ENCODE measurements at regions not wholly inside any gene's neighbourhood (a gene's known extent, or its start where the extent isn't known, plus 50 kb on each side); places are given as distances from the start of the nearest gene placed in this dataset.
"Not testable (repeated sequence)": the region's sequence is repeated elsewhere in the genome, so short reads cannot be mapped to it uniquely, and the experiment has no call there.

- TF ChIP-seq CTCF (IDR thresholded peaks at IDR 0.05) (no peak), POLR2AphosphoS5 (IDR thresholded peaks at IDR 0.05) (no peak), EP300 (IDR thresholded peaks at IDR 0.05) (no peak), POLR2A (IDR thresholded peaks at IDR 0.05) (no peak)
- H3K36me3 ChIP-seq: no peaks in the 10 kb centered on the region
- H3K27ac ChIP-seq: no peak overlapping the region
- DNase-seq (no peak), ATAC-seq (ENCODE audit: low FRiP score in 2 of 2) (no peak)
- H3K4me3 ChIP-seq: no peak overlapping the region
- no peaks in the 10 kb centered on the region for H3K27me3 ChIP-seq
- H3K9me3 ChIP-seq: no peaks in the 10 kb centered on the region
- H3K4me1 ChIP-seq: no peaks in the 10 kb centered on the region
- WGBS, 2 donors: 67 to 74% methylated on average over 1 of the region's 1 CpG
Observed at GRCh38 chr4:141469392-141469791, 167.0 kb upstream of the IL15 start.

GRCh38 chr4:141473026-141473540 lies 163.3 kb upstream of the IL15 start:
- ATAC-seq (ENCODE audit: low FRiP score in 2 of 2) (no peak), DNase-seq (no peak)
- TF ChIP-seq CTCF (IDR thresholded peaks at IDR 0.05): no peak
- TF ChIP-seq POLR2AphosphoS5 (IDR thresholded peaks at IDR 0.05): no peak
- no peak for TF ChIP-seq POLR2A (IDR thresholded peaks at IDR 0.05)
- TF ChIP-seq EP300 (IDR thresholded peaks at IDR 0.05): no peak
- H3K4me1 ChIP-seq: no peaks in the 10 kb centered on the region
- H3K27ac ChIP-seq: no peak overlapping the region
- H3K36me3 ChIP-seq: no peaks in the 10 kb centered on the region
- no peak overlapping the region for H3K4me3 ChIP-seq
- no peaks in the 10 kb centered on the region for H3K27me3 ChIP-seq
- H3K9me3 ChIP-seq: no peaks in the 10 kb centered on the region

GRCh38 chr4:141473952-141474351 lies 162.4 kb upstream of the IL15 start:
- Histone ChIP-seq H3K27me3 (no peaks in the 10 kb centered on the region), H3K4me3 (no peak overlapping the region), H3K4me1 (no peaks in the 10 kb centered on the region), H3K27ac (no peak overlapping the region), H3K36me3 (no peaks in the 10 kb centered on the region), H3K9me3 (no peaks in the 10 kb centered on the region)
- TF ChIP-seq POLR2AphosphoS5 (IDR thresholded peaks at IDR 0.05): no peak
- no peak for TF ChIP-seq EP300 (IDR thresholded peaks at IDR 0.05)
- no peak for TF ChIP-seq POLR2A (IDR thresholded peaks at IDR 0.05)
- no peak for TF ChIP-seq CTCF (IDR thresholded peaks at IDR 0.05)
- no peak for ATAC-seq (ENCODE audit: low FRiP score in 2 of 2)
- DNase-seq: no peak

GRCh38 chr4:141480950-141481349 lies 155.4 kb upstream of the IL15 start:
- no peak for TF ChIP-seq POLR2AphosphoS5 (IDR thresholded peaks at IDR 0.05)
- no peak for TF ChIP-seq CTCF (IDR thresholded peaks at IDR 0.05)
- TF ChIP-seq POLR2A (IDR thresholded peaks at IDR 0.05): no peak
- no peak for TF ChIP-seq EP300 (IDR thresholded peaks at IDR 0.05)
- Histone ChIP-seq H3K4me1 (no peaks in the 10 kb centered on the region), H3K27ac (no peak overlapping the region), H3K36me3 (no peaks in the 10 kb centered on the region), H3K9me3 (peaks cover 0 to 21% (median 9%) of the 10 kb centered on the region in 4 donors), H3K27me3 (no peaks in the 10 kb centered on the region), H3K4me3 (no peak overlapping the region)
- ATAC-seq (ENCODE audit: low FRiP score in 2 of 2): no peak
- no peak for DNase-seq

- not testable (repeated sequence) for H3K27ac ChIP-seq; H3K36me3 ChIP-seq; DNase-seq; H3K4me1 ChIP-seq; ATAC-seq (ENCODE audit: low FRiP score in 2 of 2); H3K4me3 ChIP-seq; H3K27me3 ChIP-seq
- H3K9me3 ChIP-seq: peaks cover 0 to 21% (median 9%) of the 10 kb centered on the region in 4 donors
- 91 to 93% methylated on average over 11 to 12 of the region's 12 CpGs for WGBS, 2 donors
Observed at GRCh38 chr4:141484298-141484697, 152.1 kb upstream of the IL15 start.
